GM21447 (cell line): ENCODE measurements at regions not wholly inside any gene's neighbourhood (a gene's known extent, or its start where the extent isn't known, plus 50 kb on each side); places are given as distances from the start of the nearest gene placed in this dataset.
"Not testable (repeated sequence)": the region's sequence is repeated elsewhere in the genome, so short reads cannot be mapped to it uniquely, and the experiment has no call there.

ENCODE experiments used
- ATAC-seq: cut with Tn5 transposase; IDR thresholded peaks from one replicate; pipeline ENCODE4 v1.9.1; 2021; ENCODE audit not compliant: unreplicated experiment

GRCh38 chr6:166705069-166705468, 78.0 kb upstream of the RPS6KA2 start:
- no peak for ATAC-seq

- ATAC-seq = no peak
Measured at GRCh38 chr6:166704171-166704570, 77.1 kb upstream of the RPS6KA2 start.

- ATAC-seq = no peak
Measured at GRCh38 chr6:166703149-166703710, 76.2 kb upstream of the RPS6KA2 start.

- ATAC-seq = not testable (repeated sequence)
Measured at GRCh38 chr6:166701424-166701823, 74.4 kb upstream of the RPS6KA2 start.

- not testable (repeated sequence) for ATAC-seq
Measured at GRCh38 chr6:166700871-166701270, 73.8 kb upstream of the RPS6KA2 start.

GRCh38 chr6:166697113-166697512, 70.1 kb upstream of the RPS6KA2 start:
- ATAC-seq = no peak

- no peak for ATAC-seq
Measured at GRCh38 chr6:166693880-166694279, 66.8 kb upstream of the RPS6KA2 start.

- no peak for ATAC-seq
Measured at GRCh38 chr6:166692723-166693302, 65.8 kb upstream of the RPS6KA2 start.

GRCh38 chr6:166691746-166692145, 64.7 kb upstream of the RPS6KA2 start:
- ATAC-seq = no peak

- ATAC-seq = no peak
Measured at GRCh38 chr6:166691199-166691598, 64.1 kb upstream of the RPS6KA2 start.

GRCh38 chr6:166689687-166690086, 62.6 kb upstream of the RPS6KA2 start:
- no peak for ATAC-seq

- no peak for ATAC-seq
Measured at GRCh38 chr6:166688901-166689300, 61.9 kb upstream of the RPS6KA2 start.

GRCh38 chr6:166687879-166688205, 60.8 kb upstream of the RPS6KA2 start:
- ATAC-seq = no peak

GRCh38 chr6:166687070-166687878, 60.2 kb upstream of the RPS6KA2 start:
- no peak for ATAC-seq

- no peak for ATAC-seq
Measured at GRCh38 chr6:166686317-166686716, 59.3 kb upstream of the RPS6KA2 start.

GRCh38 chr6:166684866-166685265, 57.8 kb upstream of the RPS6KA2 start:
- no peak for ATAC-seq

GRCh38 chr6:166684170-166684569, 57.1 kb upstream of the RPS6KA2 start:
- no peak for ATAC-seq

- ATAC-seq = no peak
Measured at GRCh38 chr6:166683477-166683876, 56.4 kb upstream of the RPS6KA2 start.

- no peak for ATAC-seq
Measured at GRCh38 chr6:166679566-166679965, 52.5 kb upstream of the RPS6KA2 start.

GRCh38 chr6:166678426-166678825, 51.4 kb upstream of the RPS6KA2 start:
- ATAC-seq = no peak

- ATAC-seq = no peak
Measured at GRCh38 chr6:166677941-166678340, 50.9 kb upstream of the RPS6KA2 start.
